ENCODE measurements at regions not wholly inside any gene's neighbourhood (a gene's known extent, or its start where the extent isn't known, plus 50 kb on each side); places are given as distances from the start of the nearest gene placed in this dataset.
"Not testable (repeated sequence)": the region's sequence is repeated elsewhere in the genome, so short reads cannot be mapped to it uniquely, and the experiment has no call there.

- Histone ChIP-seq H3K36me3 (ENCODE audit: control insufficient read depth, insufficient read depth, low read length) (no peaks in the 10 kb centered on the region), H3K4me3 (ENCODE audit: low read depth, low read length) (no peak overlapping the region), H3K27me3 (ENCODE audit: control insufficient read depth, insufficient read depth, low read length) (peaks cover 2% of the 10 kb centered on the region)
- TF ChIP-seq CTCF (IDR thresholded peaks at IDR 0.05; ENCODE audit: insufficient read depth, low read length, severe bottlenecking) = no peak
- no peak for DNase-seq (ENCODE audit: low read depth)
- FAIRE-seq = no peak
Observed at GRCh38 chr1:184189361-184189760, 137.8 kb downstream of the TSEN15 start.

- FAIRE-seq (no peak), DNase-seq (ENCODE audit: low read depth) (no peak)
- H3K4me3 ChIP-seq (ENCODE audit: low read depth, low read length) = no peak overlapping the region
- no peak for TF ChIP-seq CTCF (IDR thresholded peaks at IDR 0.05; ENCODE audit: insufficient read depth, low read length, severe bottlenecking)
- H3K27me3 ChIP-seq (ENCODE audit: control insufficient read depth, insufficient read depth, low read length) = peaks cover 2% of the 10 kb centered on the region
- H3K36me3 ChIP-seq (ENCODE audit: control insufficient read depth, insufficient read depth, low read length) = no peaks in the 10 kb centered on the region
Observed at GRCh38 chr1:184190616-184191015, 139.1 kb downstream of the TSEN15 start.

GRCh38 chr1:184191181-184191621, 139.7 kb downstream of the TSEN15 start:
- no peak for DNase-seq (ENCODE audit: low read depth)
- H3K36me3 ChIP-seq (ENCODE audit: control insufficient read depth, insufficient read depth, low read length) = no peaks in the 10 kb centered on the region
- H3K27me3 ChIP-seq (ENCODE audit: control insufficient read depth, insufficient read depth, low read length) = peaks cover 2% of the 10 kb centered on the region
- no peak overlapping the region for H3K4me3 ChIP-seq (ENCODE audit: low read depth, low read length)
- TF ChIP-seq CTCF (IDR thresholded peaks at IDR 0.05; ENCODE audit: insufficient read depth, low read length, severe bottlenecking) = no peak
- no peak for FAIRE-seq

GRCh38 chr1:184192796-184193195, 141.3 kb downstream of the TSEN15 start:
- Histone ChIP-seq H3K36me3 (ENCODE audit: control insufficient read depth, insufficient read depth, low read length) (no peaks in the 10 kb centered on the region), H3K27me3 (ENCODE audit: control insufficient read depth, insufficient read depth, low read length) (peaks cover 2% of the 10 kb centered on the region), H3K4me3 (ENCODE audit: low read depth, low read length) (no peak overlapping the region)
- no peak for FAIRE-seq
- TF ChIP-seq CTCF (IDR thresholded peaks at IDR 0.05; ENCODE audit: insufficient read depth, low read length, severe bottlenecking) = no peak
- no peak for DNase-seq (ENCODE audit: low read depth)

- Histone ChIP-seq H3K27me3 (ENCODE audit: control insufficient read depth, insufficient read depth, low read length) (peaks cover 2% of the 10 kb centered on the region), H3K36me3 (ENCODE audit: control insufficient read depth, insufficient read depth, low read length) (no peaks in the 10 kb centered on the region), H3K4me3 (ENCODE audit: low read depth, low read length) (no peak overlapping the region)
- DNase-seq (ENCODE audit: low read depth) = no peak
- TF ChIP-seq CTCF (IDR thresholded peaks at IDR 0.05; ENCODE audit: insufficient read depth, low read length, severe bottlenecking) = no peak
- FAIRE-seq = no peak
Observed at GRCh38 chr1:184193451-184193850, 141.9 kb downstream of the TSEN15 start.

- TF ChIP-seq CTCF (IDR thresholded peaks at IDR 0.05; ENCODE audit: insufficient read depth, low read length, severe bottlenecking) = no peak
- DNase-seq (ENCODE audit: low read depth) = no peak
- FAIRE-seq = no peak
- Histone ChIP-seq H3K4me3 (ENCODE audit: low read depth, low read length) (no peak overlapping the region), H3K27me3 (ENCODE audit: control insufficient read depth, insufficient read depth, low read length) (peaks cover 2% of the 10 kb centered on the region), H3K36me3 (ENCODE audit: control insufficient read depth, insufficient read depth, low read length) (no peaks in the 10 kb centered on the region)
Observed at GRCh38 chr1:184194236-184194635, 142.7 kb downstream of the TSEN15 start.

- H3K4me3 ChIP-seq (ENCODE audit: low read depth, low read length); H3K36me3 ChIP-seq (ENCODE audit: control insufficient read depth, insufficient read depth, low read length); FAIRE-seq; DNase-seq (ENCODE audit: low read depth); H3K27me3 ChIP-seq (ENCODE audit: control insufficient read depth, insufficient read depth, low read length): not testable (repeated sequence)
Observed at GRCh38 chr1:184195722-184196121, 144.2 kb downstream of the TSEN15 start.
